ENCODE measurements at regions not wholly inside any gene's neighbourhood (a gene's known extent, or its start where the extent isn't known, plus 50 kb on each side); places are given as distances from the start of the nearest gene placed in this dataset.

DNA sequence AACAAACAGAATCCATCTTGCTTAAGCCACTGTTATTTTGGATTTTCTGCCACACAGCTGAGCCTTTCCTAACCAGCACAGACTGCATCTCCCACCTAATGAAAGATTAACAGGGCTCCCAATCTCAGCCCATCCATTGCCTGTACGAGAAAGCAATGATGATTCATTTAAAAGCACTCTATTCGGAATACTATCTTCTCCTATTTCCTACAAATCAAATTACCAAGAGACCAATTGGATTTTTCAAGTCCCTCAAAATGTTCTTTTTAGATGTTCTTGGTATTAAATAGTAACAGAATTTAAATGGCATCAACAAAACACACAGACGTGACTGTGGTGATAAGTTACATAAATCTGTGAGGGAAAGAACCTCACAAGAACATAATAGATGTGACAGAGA, 324.1 kb downstream of the AGTPBP1 start:
- TF ChIP-seq, protein P1, sequence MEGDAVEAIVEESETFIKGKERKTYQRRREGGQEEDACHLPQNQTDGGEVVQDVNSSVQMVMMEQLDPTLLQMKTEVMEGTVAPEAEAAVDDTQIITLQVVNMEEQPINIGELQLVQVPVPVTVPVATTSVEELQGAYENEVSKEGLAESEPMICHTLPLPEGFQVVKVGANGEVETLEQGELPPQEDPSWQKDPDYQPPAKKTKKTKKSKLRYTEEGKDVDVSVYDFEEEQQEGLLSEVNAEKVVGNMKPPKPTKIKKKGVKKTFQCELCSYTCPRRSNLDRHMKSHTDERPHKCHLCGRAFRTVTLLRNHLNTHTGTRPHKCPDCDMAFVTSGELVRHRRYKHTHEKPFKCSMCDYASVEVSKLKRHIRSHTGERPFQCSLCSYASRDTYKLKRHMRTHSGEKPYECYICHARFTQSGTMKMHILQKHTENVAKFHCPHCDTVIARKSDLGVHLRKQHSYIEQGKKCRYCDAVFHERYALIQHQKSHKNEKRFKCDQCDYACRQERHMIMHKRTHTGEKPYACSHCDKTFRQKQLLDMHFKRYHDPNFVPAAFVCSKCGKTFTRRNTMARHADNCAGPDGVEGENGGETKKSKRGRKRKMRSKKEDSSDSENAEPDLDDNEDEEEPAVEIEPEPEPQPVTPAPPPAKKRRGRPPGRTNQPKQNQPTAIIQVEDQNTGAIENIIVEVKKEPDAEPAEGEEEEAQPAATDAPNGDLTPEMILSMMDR (IDR thresholded peaks at IDR 0.05 in 8 of 11, conservative IDR thresholded peaks at IDR 0.05 in 3 of 11), result no peak
- TF ChIP-seq POLR2AphosphoS5 (IDR thresholded peaks at IDR 0.05) (no peak), POLR2A (IDR thresholded peaks at IDR 0.05) (no peak)

Data from spleen (tissue), 7 donors.